Activated naive CD4-positive, alpha-beta T cell treated with anti-CD3 and anti-CD28 coated beads, Interleukin-2, amount 50 U/mL, for 72 hours (primary cell): ENCODE measurements at regions not wholly inside any gene's neighbourhood (a gene's known extent, or its start where the extent isn't known, plus 50 kb on each side); places are given as distances from the start of the nearest gene placed in this dataset.
"Not testable (repeated sequence)": the region's sequence is repeated elsewhere in the genome, so short reads cannot be mapped to it uniquely, and the experiment has no call there.

Experiments used
- ATAC-seq, 2 donors: fragments of 150-1000 bp; cut with Tn5 transposase; 2 replicates each; pipeline ENCODE4 v1.10.0; 2021; ENCODE audit warnings: mild to moderate bottlenecking in 2 of 2, moderate library complexity in 2 of 2
- DNase-seq, 2 donors: peaks; one replicate each; pipeline ENCODE4 v3.0.0; 2021 to 2022; ENCODE audit warnings: low spot score in 2 of 2
- H3K27ac Mint-ChIP-seq, 2 donors: one replicate each; pipeline ENCODE4 v1.8.0; 2022; ENCODE audit warnings: mild to moderate bottlenecking in 2 of 2, mixed read lengths in 2 of 2
- H3K36me3 Mint-ChIP-seq, 2 donors: one replicate each; pipeline ENCODE4 v1.8.0; 2022; ENCODE audit warnings: mixed read lengths in 2 of 2
- H3K9me3 Mint-ChIP-seq, 2 donors: one replicate each; pipeline ENCODE4 v1.8.0; 2022; ENCODE audit warnings: mixed read lengths in 2 of 2

DNA sequence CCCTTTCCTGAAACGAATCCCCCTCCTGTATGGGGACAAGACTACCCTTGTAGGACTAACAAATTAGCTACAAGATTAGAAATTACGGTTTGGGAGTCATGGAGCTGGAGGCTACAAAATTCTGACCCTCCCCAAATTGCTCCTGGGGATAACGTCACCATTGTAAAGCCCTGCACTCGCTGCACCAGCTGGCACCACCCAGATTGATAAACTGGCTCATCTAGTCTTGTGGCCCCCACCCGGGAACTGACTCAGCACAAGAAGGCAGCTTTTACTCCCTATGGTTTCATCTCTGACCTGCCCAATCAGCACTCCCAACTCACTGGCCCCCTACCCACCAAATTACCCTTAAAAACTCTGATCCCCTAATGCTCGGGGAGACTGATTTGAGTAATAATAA is 150.6 kb upstream of the TSC22D1 start:
- DNase-seq = no peak
- ATAC-seq = no peak
- Mint-ChIP-seq H3K36me3 (no peaks in the 10 kb centered on the region), H3K27ac (no peak overlapping the region), H3K9me3 (peaks cover 0 to 12% of the 10 kb centered on the region in 2 donors)

DNA sequence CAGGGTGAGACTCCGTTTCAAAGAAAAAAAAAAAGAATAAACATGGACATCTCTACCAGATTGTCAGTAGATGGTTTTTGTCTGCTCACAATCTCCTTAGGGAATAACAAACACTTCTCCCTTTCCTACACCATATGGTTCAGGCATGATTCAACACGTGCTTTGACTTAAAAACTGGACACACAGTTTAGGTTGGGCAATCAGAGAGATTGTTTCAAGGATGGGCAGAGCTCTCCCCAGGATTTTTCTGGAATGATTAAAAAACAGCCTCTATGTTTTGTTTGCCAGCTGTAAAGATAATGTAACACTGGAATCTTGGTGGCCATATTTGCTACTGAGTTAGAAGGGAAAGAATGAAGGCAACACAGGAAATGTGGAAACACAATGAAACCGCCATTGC is 150.1 kb upstream of the TSC22D1 start:
- Mint-ChIP-seq H3K27ac (no peak overlapping the region), H3K36me3 (no peaks in the 10 kb centered on the region), H3K9me3 (peaks cover 0 to 11% of the 10 kb centered on the region in 2 donors)
- ATAC-seq (no peak), DNase-seq (no peak)

DNA sequence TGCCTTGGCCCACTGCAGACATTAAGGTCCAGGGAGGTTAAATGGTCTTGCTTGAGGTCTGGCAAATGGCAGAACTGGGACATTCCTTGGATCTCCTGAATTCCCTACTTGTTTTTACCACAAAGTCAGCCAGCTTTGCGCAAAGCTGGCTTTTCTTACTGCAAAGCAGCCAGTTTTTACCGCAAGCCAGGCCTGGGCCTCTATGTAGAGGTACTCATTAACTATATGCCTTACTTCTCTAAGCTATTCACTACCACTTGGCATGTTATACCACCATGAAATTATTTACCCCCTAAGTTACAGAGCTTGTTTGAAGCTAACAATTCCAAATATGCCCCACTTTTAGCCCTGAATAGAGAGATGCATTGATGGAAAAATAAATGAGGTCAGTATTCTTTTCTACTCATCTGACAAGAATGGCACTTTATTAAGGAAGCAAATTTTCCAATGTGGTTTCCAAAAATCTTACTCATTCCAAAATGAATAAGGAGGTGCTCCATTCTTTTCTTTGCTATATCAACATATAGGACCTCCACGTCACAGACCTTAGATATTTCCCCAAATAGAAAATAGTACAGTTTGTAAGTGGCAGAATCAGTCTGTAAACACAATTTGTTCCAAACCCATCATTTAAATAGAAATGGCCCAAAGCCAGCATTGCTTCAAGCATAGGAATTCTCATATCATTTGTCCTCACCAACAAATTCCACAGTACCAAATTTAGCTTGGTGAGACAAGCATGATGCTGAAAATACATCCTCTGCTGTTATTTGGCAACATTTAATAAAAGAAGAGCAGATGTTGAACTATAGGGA is 143.9 kb upstream of the TSC22D1 start:
- no peak for ATAC-seq
- Mint-ChIP-seq H3K36me3 (no peaks in the 10 kb centered on the region), H3K27ac (no peak overlapping the region), H3K9me3 (peaks cover 0 to 11% of the 10 kb centered on the region in 2 donors)
- DNase-seq = no peak

DNA sequence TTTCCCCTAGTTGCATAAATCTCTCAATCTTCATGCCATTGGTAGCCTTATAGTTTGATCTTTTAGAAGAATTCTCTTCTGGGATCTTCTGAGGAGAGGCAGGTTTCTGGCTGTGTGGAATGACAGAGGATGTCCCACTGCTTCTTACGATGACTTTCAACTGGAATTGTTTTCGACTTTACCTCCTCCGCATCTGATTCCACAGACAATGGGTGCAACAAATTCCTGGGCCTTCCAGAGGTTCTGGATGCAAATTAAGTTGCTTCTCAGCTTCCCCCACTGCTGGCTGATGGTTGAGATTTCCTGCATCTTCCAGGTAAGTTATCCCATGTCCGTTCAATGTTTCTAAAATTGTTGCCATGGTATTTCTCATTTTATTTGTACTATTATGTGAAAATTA is 142.3 kb upstream of the TSC22D1 start:
- no peak for ATAC-seq
- H3K27ac Mint-ChIP-seq = no peak overlapping the region

DNA sequence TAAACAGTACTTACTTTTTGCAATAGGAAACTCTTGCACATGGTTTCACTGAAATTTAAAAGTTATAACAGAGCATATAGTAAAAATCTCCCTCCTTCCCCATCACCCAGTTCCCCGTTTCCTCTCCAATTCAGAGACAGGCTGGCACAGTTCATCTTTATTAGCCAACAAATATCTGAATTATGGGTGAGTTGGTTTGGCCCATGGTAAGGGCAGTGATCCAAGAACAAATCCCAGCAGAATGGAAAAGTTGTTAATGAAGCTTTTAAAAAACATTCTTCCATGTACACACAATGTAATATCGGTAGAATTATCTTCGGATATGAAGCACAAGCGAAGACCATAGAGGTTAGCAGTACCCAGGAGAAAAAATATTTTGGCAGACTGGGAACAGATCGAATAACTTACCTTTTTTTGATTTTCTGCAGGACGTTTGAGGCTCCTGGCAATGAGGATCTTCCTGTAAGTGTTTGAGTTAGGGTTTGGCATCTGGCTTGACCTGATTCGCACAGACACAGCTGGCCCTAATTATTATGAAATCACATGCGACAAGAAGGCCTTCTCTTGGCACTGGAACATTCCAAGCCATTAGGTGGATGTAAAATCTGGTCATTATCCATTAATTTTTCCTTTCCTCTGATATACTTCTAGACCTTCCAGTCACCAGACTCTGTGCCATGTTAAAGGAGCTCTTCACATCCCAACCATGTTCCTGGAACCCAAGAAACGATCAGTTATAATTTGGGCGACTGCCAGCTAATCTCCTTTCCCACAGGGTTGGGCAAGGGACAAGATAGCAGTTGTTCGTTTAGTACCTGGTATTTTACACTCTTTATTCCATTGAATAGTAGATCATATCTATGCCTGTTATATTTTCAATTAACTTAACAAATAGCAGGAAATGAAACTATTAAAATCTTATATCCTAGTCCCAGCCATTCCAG is 139.4 kb upstream of the TSC22D1 start:
- Mint-ChIP-seq H3K27ac (no peak overlapping the region), H3K9me3 (no peaks in the 10 kb centered on the region), H3K36me3 (no peaks in the 10 kb centered on the region)
- ATAC-seq (no peak), DNase-seq (no peak)

More for the DNA sequence above, 142.3 kb upstream of the TSC22D1 start:
- DNase-seq = no peak
- H3K36me3 Mint-ChIP-seq = no peaks in the 10 kb centered on the region
- peaks cover 0 to 11% of the 10 kb centered on the region in 2 donors for H3K9me3 Mint-ChIP-seq

DNA sequence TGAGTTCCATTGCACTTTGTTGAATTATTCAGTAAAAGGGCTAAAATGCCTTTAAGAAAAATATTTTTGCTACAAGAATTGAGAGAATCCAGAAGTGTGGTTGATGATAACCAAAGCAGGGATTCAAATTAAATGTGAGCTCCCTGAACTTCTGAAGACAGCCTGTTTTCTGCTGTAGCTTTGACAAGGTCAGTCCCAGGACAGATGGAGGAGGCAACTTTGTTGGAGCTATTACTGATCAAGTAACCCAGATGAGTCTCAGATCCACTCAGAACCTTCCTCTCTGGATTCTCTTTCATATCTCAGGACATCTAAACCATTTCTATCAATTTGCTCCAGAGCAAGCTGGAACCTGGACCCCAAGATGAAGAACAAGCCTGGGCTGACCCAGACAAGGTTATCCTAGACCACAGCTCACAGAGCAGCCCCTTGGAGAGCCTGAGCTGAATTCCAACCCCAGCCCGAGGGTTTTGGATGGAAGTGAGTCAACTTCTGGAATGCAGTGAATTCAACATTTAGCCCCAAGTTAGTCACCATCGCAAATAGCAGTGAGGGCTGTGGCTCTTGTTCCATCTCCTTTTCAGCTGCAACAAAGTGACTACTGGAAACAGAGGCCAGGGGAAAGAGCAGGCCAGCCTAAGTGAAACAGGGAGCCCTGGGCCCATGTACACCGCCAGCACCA is 137.8 kb upstream of the TSC22D1 start:
- ATAC-seq (no peak), DNase-seq (no peak)
- H3K27ac Mint-ChIP-seq = no peak overlapping the region
- H3K9me3 Mint-ChIP-seq = peaks cover 0 to 2% of the 10 kb centered on the region in 2 donors
- peaks cover 0 to 5% of the 10 kb centered on the region in 2 donors for H3K36me3 Mint-ChIP-seq

DNA sequence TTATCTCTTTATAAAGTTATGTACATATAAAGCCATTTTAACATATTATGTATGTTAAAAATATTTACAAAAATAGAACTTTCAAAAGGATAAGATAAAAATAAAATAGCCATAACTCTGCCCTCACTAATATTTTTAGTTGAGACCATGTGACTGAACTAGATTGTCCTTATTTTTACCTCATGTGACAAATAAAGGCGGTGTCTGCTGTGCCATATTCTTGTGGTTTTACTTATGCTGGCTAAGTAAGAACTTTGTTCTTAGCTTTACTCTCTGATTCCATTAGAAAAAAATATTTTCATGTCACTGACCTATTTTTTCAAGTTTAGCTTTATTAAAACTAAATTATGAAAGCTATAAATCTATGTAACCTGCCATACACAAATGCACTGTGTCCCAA is 135.6 kb upstream of the TSC22D1 start:
- Mint-ChIP-seq H3K36me3 (peaks cover 0 to 9% of the 10 kb centered on the region in 2 donors), H3K27ac (no peak overlapping the region), H3K9me3 (peaks cover 0 to 10% of the 10 kb centered on the region in 2 donors)
- DNase-seq (no peak), ATAC-seq (no peak)

DNA sequence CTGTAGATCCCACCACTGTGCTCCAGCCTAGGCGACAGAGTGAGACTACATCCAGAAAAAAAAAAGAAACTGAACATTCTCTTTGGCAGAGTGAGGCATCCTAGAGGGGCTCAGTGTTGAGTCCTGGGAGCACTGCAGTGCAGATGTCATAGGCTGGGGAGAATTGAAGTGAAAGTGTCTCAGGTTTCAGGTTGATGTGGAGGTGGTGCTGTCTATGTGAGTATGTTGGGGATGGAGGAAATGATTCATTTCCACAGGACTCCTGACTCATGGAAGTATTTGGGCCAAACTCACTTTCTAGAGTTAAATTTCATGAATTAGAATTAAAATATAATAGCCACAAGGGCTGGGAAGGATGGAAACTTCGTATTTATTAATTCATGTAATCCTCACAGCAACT is 134.4 kb upstream of the TSC22D1 start:
- Mint-ChIP-seq H3K36me3 (peaks cover 0 to 9% of the 10 kb centered on the region in 2 donors), H3K27ac (no peak overlapping the region), H3K9me3 (peaks cover 0 to 10% of the 10 kb centered on the region in 2 donors)
- DNase-seq (peak in 1 of 2 donors; percentile 27), ATAC-seq (peak; percentile 100)

DNA sequence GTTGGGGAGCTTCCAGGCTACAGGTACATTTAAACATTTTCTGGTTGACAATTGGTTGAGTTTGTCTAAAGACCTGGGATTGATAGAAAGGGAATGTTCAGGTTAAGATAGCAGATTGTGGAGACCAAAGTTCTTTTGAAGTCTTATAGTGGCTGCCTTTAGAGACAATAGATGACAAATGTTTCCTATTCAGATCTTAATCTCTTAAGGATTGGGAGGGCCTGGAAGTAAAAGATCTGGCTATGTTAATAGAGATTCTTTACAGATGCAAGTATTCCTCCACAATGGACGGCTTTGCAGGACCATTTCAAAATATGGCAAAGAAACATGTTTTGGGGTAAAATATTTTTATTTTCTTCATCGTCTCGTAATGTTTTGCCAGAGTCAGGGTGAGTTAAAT is 128.7 kb upstream of the TSC22D1 start:
- not testable (repeated sequence) for H3K27ac Mint-ChIP-seq, DNase-seq, H3K36me3 Mint-ChIP-seq, ATAC-seq
- peaks cover 0 to 10% of the 10 kb centered on the region in 2 donors for H3K9me3 Mint-ChIP-seq

DNA sequence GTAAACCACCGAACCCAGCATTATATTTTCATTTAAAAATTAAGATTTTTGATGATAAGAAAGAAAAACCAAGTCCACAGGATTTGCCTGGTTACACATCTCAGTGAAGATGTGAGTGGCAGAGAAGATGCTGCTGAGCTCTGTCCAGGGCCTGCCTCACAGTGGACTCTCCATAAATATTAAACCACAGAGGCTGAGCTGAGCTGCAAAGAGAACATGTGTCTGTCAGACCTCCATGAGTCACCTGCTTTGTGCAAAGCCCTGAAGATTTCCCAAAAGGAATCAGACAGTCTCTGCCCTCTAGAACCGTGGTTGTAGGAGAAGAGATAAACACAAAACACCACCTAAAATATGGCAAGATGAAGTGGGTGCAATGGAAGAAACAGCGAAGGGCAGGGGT is 127.2 kb upstream of the TSC22D1 start:
- ATAC-seq = no peak
- peaks cover 0 to 5% of the 10 kb centered on the region in 2 donors for H3K9me3 Mint-ChIP-seq
- no peak overlapping the region for H3K27ac Mint-ChIP-seq
- no peaks in the 10 kb centered on the region for H3K36me3 Mint-ChIP-seq
- no peak for DNase-seq

DNA sequence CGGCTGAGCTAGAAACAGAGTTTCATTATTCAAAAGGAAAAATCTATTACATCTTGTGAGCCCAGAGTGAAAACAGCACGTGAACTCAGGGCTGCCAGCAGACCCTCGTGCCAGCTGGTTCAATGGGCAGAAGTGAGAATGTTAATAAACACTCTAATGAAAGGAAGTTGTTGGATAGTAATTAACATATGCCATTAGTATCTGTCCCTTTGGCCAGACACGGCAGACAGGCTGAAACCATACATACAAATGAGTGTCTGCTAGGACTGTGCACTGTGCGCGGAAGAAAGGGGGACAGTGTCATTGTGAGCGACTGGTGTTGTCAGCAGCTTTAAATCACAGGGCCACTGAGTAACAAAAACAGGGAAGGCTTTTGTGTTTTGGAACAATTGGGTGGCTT is 121.9 kb upstream of the TSC22D1 start:
- DNase-seq (no peak), ATAC-seq (no peak)
- Mint-ChIP-seq H3K9me3 (no peaks in the 10 kb centered on the region), H3K36me3 (no peaks in the 10 kb centered on the region), H3K27ac (no peak overlapping the region)

DNA sequence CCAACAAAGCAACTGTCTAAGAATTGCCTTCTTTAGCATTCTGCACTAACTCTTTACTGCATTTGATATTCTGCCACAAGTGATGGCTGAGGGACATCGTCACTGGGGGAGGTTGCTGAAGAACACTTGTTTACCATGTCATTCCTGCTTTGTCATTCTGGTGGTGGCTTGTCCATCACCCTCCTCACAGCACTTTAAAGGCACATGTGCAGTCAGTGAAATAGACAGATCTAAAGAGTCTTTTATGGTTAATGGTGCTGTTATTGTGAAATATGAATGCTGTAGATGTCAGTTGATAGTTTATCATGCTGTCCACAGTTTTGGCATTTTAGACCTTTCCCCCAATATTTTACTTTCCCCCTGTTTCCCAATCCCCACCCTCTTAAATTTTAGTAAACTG is 120.9 kb upstream of the TSC22D1 start:
- Mint-ChIP-seq H3K36me3 (no peaks in the 10 kb centered on the region), H3K27ac (no peak overlapping the region), H3K9me3 (no peaks in the 10 kb centered on the region)
- DNase-seq (no peak), ATAC-seq (no peak)

DNA sequence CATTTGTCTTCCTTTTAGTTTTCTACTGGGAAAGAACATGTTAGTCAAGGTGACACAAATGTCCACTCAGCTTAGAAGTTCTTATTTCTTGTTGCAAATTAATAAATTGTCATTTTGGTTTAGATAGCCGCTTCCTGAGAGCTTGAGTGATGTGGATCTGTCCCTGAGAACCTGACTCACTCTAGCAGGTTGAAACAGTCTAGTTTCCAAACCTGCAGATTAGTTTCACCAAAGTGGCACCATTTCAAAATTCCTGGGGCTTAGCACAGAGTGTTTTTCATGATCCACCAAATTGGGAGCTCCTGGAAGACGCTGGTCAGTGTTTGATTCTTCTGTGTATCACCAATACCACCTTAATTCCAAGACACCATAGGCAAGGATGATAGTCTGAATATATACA is 119.4 kb upstream of the TSC22D1 start:
- Mint-ChIP-seq H3K9me3 (no peaks in the 10 kb centered on the region), H3K36me3 (no peaks in the 10 kb centered on the region), H3K27ac (no peak overlapping the region)
- DNase-seq (no peak), ATAC-seq (no peak)

DNA sequence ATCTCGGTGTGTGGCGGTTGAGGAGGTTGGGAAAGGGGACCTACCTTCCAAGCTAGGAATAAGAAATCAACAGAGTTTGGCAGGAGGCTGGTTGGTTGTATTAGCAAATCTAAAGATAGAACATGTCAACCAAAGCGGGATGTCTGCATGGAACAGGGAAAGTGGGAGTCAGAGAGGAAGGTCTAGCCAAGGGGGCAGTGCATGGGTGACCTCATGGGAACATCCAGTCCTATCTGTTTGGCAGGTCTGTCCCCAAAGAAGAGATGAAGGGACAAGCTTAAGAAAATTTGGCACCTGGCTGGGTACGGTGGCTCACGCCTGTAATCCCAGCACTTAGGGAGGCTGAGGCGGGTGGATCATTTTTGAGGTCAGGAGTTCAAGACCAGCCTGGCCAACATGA is 118.7 kb upstream of the TSC22D1 start:
- ATAC-seq (no peak), DNase-seq (no peak)
- Mint-ChIP-seq H3K27ac (no peak overlapping the region), H3K36me3 (no peaks in the 10 kb centered on the region), H3K9me3 (no peaks in the 10 kb centered on the region)

DNA sequence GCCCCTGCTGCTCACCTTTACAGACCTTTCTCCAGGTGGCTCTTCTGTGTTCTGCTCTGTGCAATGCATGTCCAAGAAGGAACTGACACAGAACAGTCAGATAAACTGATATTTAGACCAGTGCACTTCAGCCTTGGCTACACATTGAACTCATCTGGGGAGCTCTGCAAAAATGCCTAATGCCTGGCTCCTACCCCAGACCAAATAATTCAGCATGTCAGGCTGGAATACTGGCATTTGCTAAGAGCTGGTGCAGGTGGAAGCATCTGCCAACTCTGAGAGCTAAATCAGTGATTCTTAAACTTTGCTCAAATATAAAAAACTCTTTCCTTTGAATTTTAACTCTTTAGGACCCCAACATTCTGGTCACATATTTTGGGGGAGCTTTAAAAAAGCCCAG is 118.2 kb upstream of the TSC22D1 start:
- no peaks in the 10 kb centered on the region for H3K36me3 Mint-ChIP-seq
- H3K27ac Mint-ChIP-seq = no peak overlapping the region
- DNase-seq (no peak), ATAC-seq (no peak)
- no peaks in the 10 kb centered on the region for H3K9me3 Mint-ChIP-seq

DNA sequence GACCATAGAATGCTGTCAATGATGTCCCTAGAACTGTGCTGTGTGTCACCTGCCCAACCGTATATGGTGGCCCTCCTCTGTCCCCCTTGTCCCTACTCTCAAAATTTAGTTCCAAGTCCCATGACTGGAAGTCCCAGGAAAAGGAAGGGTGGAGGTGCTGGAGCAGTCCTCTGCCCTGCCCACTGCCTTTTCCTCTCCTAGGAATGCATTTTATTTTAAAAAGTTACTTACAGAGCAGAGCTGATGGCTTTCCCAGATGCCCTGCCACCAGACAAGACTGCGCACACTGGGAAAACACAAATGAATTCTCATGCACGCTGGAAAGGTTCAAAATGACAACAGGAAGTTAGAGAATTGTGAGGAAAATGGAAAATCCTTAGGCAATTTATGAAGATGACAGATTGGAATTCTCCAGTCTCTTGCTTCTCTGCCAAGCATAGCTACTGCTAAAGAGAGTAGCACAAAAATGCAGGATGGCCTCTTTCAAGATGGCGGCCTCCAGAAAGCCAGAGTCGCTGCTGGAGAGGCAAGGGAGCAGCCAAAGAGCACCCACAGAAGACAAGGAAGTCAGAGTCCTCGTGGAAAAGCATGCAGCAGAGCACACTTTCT is 117.1 kb upstream of the TSC22D1 start:
- ATAC-seq = no peak
- Mint-ChIP-seq H3K9me3 (no peaks in the 10 kb centered on the region), H3K36me3 (no peaks in the 10 kb centered on the region), H3K27ac (no peak overlapping the region)
- DNase-seq = no peak
